ENCODE measurements at regions not wholly inside any gene's neighbourhood (a gene's known extent, or its start where the extent isn't known, plus 50 kb on each side); places are given as distances from the start of the nearest gene placed in this dataset.
"Not testable (repeated sequence)": the region's sequence is repeated elsewhere in the genome, so short reads cannot be mapped to it uniquely, and the experiment has no call there.

- DNase-seq (ENCODE audit: extremely low spot score), result no peak
- ChIA-PET POLR2A (no interaction called here), CTCF (no interaction called here)
- TF ChIP-seq CTCF (IDR thresholded peaks at IDR 0.05; ENCODE audit: control extremely low read depth, extremely low read depth, low read depth, missing control alignments), result no peak
These were observed 282.0 kb downstream of the MYCN start for GRCh38 chr2:16222326-16222725.

DNA sequence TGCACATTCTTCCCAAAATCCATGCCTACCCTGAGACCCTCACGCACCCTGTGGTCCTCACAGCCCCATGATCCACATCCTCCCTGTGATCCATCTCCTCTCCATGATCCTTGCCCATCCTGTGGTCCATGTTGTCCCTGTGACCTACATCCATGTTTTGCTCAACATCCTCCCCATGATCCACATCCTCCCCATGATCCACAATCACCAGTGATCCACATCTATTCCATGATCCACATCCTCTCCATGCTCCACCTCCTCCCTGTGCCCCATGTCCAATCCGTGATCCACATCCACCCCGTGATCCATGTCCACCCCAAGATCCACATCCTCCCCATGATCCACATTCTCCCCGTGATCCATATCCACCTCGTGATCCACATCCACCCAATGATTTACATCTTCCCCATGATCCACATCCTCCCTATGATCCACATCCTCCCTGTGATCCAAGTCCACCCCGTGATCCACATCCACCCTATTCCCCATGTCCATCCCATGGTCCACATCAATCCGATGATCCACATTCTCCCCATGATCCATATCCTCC lies 281.2 kb downstream of the MYCN start:
- CTCF ChIA-PET, result no interaction called here
- POLR2A ChIA-PET, result no interaction called here
- no peak for TF ChIP-seq CTCF (IDR thresholded peaks at IDR 0.05; ENCODE audit: control extremely low read depth, extremely low read depth, low read depth, missing control alignments)
- DNase-seq (ENCODE audit: extremely low spot score), result no peak

GRCh38 chr2:16219292-16219975 lies 279.1 kb downstream of the MYCN start:
- ChIA-PET CTCF (interaction anchor here (1.4 to 1.7 kb wide), 2 partner anchors 32 to 280 kb away, joined by 3 to 5 read pairs; no protein-coding TSS in a partner anchor), POLR2A (no interaction called here)
- TF ChIP-seq CTCF (IDR thresholded peaks at IDR 0.05; ENCODE audit: control extremely low read depth, extremely low read depth, low read depth, missing control alignments), result no peak
- DNase-seq (ENCODE audit: extremely low spot score), result no peak

- peak; percentile 37 for DNase-seq (ENCODE audit: extremely low spot score)
- ChIA-PET POLR2A (no interaction called here), CTCF (interaction anchor here (1.0 to 1.7 kb wide), 3 partner anchors 31 to 288 kb away, joined by 3 to 5 read pairs (median 3); no protein-coding TSS in a partner anchor)
- TF ChIP-seq CTCF (IDR thresholded peaks at IDR 0.05; ENCODE audit: control extremely low read depth, extremely low read depth, low read depth, missing control alignments), result no peak
These were observed 278.3 kb downstream of the MYCN start for GRCh38 chr2:16218625-16219024.

DNA sequence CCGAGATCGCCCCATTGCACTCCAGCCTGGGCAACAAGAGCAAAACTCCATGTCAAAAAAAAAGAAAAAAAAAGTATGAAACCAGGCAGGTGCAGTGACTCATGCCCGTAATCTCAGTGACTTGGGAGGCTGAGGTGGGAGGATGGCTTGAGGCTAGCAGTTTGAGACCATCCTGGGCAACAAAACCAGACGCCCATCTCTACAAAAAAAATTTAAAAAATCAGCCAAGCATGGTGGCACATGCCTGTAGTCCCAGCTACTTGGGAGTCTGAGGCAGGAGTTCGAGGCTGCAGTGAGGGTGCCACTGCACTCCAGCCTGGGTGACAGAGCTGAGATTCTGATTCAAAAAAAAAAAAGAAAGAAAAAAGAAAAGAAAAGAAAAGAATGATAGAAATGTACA lies 277.8 kb downstream of the MYCN start:
- ChIA-PET CTCF (interaction anchor here (1.0 to 1.7 kb wide), 3 partner anchors 30 to 287 kb away, joined by 3 to 5 read pairs (median 3); no protein-coding TSS in a partner anchor), POLR2A (no interaction called here)
- TF ChIP-seq CTCF (IDR thresholded peaks at IDR 0.05; ENCODE audit: control extremely low read depth, extremely low read depth, low read depth, missing control alignments), result no peak
- no peak for DNase-seq (ENCODE audit: extremely low spot score)

DNA sequence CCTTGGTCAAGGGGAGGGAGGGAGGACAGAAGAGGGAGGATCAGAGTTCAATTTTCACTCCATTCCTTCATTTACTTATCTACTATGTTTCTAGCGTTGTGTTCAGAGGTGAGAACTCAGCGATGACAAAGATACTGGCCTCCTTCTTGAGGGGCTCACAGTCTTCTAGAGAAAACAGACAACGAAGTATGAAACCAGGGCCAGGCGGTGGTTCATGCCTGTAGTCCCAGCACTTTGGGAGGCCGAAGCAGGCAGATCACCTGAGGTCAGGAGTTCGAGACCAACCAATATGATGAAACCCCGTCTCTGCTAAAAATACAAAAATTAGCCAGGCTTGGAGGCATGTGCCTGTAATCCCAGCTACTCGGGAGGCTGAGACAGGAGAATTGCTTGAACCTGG lies 277.4 kb downstream of the MYCN start:
- CTCF ChIA-PET, result interaction anchor here (1.0 kb wide), 1 partner anchor 287 kb away, joined by 3 read pairs; no protein-coding TSS in a partner anchor
- POLR2A ChIA-PET, result not testable (repeated sequence)

GRCh38 chr2:16217291-16217690 lies 276.9 kb downstream of the MYCN start:
- no peak for TF ChIP-seq CTCF (IDR thresholded peaks at IDR 0.05; ENCODE audit: control extremely low read depth, extremely low read depth, low read depth, missing control alignments)
- DNase-seq (ENCODE audit: extremely low spot score), result no peak
- ChIA-PET CTCF (no interaction called here), POLR2A (no interaction called here)

More for the DNA sequence above, 277.4 kb downstream of the MYCN start:
- not testable (repeated sequence) for DNase-seq (ENCODE audit: extremely low spot score)

Data from GM10248 (cell line).